ENCODE measurements at regions not wholly inside any gene's neighbourhood (a gene's known extent, or its start where the extent isn't known, plus 50 kb on each side); places are given as distances from the start of the nearest gene placed in this dataset.

DNA sequence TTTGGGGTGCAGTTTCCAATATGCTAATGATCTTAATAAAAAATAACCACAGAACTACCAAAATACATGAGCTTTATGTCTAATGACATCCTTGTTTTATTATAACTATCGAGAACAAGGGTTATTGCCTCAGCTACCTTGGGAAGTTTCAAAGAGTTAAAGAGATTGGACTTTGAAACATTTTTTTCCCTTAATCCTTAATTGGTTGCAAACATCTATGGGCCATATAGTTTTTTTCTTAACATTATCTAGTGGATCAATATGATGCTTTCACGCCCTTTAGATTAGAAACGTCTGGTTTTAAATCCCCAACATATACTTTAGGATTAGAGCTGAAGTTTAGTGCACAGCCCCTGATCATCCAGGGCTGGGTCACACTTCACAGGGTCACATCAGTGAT is 219.2 kb upstream of the SGO1 start:
- no peaks in the 10 kb centered on the region for H3K27me3 ChIP-seq
- no peaks in the 10 kb centered on the region for H3K4me1 ChIP-seq
- no peak for DNase-seq
- no peak overlapping the region for H3K4me3 ChIP-seq (replicated peaks in 1 of 3)
- no peaks in the 10 kb centered on the region for H3K36me3 ChIP-seq
- intact Hi-C loops (cut with DNase I): no loop called here
- H3K9me3 ChIP-seq: no peaks in the 10 kb centered on the region
- WGBS, 2 donors: 92 to 94% methylated on average over 3 of the region's 3 CpGs
- no peak overlapping the region for H3K27ac ChIP-seq
- TF ChIP-seq, protein P1, sequence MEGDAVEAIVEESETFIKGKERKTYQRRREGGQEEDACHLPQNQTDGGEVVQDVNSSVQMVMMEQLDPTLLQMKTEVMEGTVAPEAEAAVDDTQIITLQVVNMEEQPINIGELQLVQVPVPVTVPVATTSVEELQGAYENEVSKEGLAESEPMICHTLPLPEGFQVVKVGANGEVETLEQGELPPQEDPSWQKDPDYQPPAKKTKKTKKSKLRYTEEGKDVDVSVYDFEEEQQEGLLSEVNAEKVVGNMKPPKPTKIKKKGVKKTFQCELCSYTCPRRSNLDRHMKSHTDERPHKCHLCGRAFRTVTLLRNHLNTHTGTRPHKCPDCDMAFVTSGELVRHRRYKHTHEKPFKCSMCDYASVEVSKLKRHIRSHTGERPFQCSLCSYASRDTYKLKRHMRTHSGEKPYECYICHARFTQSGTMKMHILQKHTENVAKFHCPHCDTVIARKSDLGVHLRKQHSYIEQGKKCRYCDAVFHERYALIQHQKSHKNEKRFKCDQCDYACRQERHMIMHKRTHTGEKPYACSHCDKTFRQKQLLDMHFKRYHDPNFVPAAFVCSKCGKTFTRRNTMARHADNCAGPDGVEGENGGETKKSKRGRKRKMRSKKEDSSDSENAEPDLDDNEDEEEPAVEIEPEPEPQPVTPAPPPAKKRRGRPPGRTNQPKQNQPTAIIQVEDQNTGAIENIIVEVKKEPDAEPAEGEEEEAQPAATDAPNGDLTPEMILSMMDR (IDR thresholded peaks at IDR 0.05): no peak
- no peak for TF ChIP-seq POLR2A (IDR thresholded peaks at IDR 0.05)

DNA sequence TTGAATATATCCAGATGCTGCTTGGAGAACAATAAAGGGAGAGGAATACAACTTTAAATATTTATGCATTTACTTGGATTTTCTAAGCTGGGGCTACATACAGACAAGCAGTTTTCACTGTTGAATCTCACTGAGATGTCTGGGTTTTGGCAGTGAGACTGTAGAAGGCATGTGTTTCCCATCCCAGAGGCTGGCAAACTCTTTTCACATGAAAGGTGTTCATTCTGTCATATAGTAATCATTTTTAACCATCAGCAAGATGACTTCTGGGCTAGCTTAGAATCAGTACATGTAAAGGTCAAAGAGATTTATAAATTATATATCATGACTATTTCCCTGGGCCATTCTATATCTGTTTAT is 218.7 kb upstream of the SGO1 start:
- Histone ChIP-seq H3K4me3 (replicated peaks in 1 of 3) (no peak overlapping the region), H3K27me3 (no peaks in the 10 kb centered on the region), H3K4me1 (no peaks in the 10 kb centered on the region), H3K36me3 (no peaks in the 10 kb centered on the region), H3K27ac (no peak overlapping the region), H3K9me3 (no peaks in the 10 kb centered on the region)
- intact Hi-C loops (cut with DNase I): no loop called here
- no peak for DNase-seq
- TF ChIP-seq, protein P1 (IDR thresholded peaks at IDR 0.05): no peak
- no peak for TF ChIP-seq POLR2A (IDR thresholded peaks at IDR 0.05)

DNA sequence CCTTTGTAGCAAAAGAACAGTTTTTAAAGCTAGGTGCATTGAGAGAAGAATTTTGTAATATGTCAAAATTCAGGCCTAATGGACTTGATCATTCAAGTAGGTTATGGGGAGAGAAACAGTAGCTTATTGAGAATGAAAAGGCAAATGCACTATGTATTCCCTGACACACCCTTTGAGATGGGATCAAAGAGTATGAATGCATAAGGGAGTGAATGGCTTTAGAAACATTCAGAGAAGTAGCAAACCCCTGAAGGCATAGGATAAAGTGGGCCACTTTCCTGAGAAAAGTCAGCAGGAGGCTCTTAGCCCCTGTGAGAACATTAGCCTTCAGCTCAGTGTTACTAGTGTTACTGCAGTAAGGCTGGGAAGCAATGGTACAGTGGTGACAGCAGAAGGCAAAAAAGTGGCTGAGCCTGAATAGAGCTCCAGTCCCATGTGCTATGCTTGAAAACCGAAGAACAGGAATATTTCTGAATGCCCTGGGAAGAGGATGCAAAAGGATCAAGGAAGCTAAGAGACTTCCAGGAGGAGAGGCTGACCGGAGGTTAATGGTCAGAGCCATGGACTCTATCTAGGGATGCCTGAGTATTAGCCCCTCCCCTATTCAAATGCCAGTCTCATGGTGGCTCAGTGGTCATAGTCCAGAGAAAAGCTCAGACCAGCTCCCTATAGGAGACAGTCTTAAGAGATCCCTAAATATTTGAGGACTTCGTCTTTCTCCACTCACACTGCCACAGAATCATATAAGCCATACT is 218.2 kb upstream of the SGO1 start:
- TF ChIP-seq POLR2A (IDR thresholded peaks at IDR 0.05): no peak
- TF ChIP-seq, protein P1 (IDR thresholded peaks at IDR 0.05): no peak
- no peak overlapping the region for H3K27ac ChIP-seq
- no peaks in the 10 kb centered on the region for H3K4me1 ChIP-seq
- no peaks in the 10 kb centered on the region for H3K36me3 ChIP-seq
- H3K4me3 ChIP-seq (replicated peaks in 1 of 3): no peak overlapping the region
- intact Hi-C loops (cut with DNase I): no loop called here
- H3K27me3 ChIP-seq: no peaks in the 10 kb centered on the region
- DNase-seq: no peak
- H3K9me3 ChIP-seq: no peaks in the 10 kb centered on the region
- WGBS, 2 donors: 89 to 91% methylated on average over 3 of the region's 3 CpGs

DNA sequence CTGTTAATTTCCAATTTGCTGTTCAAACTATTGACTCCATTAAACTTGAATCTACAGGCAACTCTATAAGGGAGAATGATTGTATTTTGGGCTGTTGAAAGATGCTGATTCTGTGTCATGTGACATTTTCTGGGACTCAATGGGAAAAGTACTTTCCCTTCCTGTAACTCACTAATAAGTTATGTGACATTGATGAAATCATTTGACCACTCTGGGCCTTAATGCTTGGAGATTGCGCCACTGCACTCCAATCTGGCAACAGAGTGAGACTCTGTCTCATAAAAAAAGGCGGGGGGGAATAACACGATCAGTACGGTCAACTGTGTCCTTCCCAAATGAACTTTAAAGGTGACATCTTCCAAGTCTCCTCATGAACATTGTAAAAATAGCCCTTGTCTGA is 215.2 kb upstream of the SGO1 start:
- intact Hi-C loops (cut with DNase I): no loop called here
- TF ChIP-seq POLR2A (IDR thresholded peaks at IDR 0.05): no peak
- TF ChIP-seq, protein P1 (IDR thresholded peaks at IDR 0.05): no peak
- Histone ChIP-seq H3K27me3 (no peaks in the 10 kb centered on the region), H3K36me3 (no peaks in the 10 kb centered on the region), H3K4me3 (replicated peaks in 1 of 3) (no peak overlapping the region), H3K27ac (no peak overlapping the region), H3K4me1 (no peaks in the 10 kb centered on the region), H3K9me3 (no peaks in the 10 kb centered on the region)
- 94 to 96% methylated on average over 4 of the region's 4 CpGs for WGBS, 2 donors
- DNase-seq: no peak

DNA sequence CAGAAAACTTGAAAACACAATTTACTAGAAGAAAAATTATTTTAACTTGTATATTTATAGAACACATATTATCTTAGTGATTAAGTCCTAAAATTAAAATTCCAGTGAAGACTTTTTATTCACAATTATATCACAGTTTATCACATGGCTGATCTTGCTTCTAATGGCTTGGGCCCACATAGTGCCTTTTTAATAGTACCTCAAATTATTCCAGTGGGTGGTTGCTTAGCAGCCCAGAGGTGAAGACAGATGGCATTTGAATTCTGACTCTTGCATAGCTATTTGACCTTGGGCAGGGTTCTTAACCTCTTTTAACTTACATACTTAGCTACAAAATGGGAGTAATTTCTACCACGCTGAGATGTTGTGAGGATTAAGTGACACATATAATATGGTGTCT is 214.7 kb upstream of the SGO1 start:
- Histone ChIP-seq H3K36me3 (no peaks in the 10 kb centered on the region), H3K4me1 (no peaks in the 10 kb centered on the region), H3K27ac (no peak overlapping the region), H3K4me3 (replicated peaks in 1 of 3) (no peak overlapping the region), H3K9me3 (no peaks in the 10 kb centered on the region), H3K27me3 (no peaks in the 10 kb centered on the region)
- no peak for DNase-seq
- intact Hi-C loops (cut with DNase I): no loop called here
- WGBS, 2 donors: 91 to 93% methylated on average over 1 of the region's 1 CpG
- TF ChIP-seq POLR2A (IDR thresholded peaks at IDR 0.05): no peak
- TF ChIP-seq, protein P1 (IDR thresholded peaks at IDR 0.05): no peak

All from thyroid gland (tissue), 4 donors.